Liver (tissue), 8 donors: ENCODE measurements at regions not wholly inside any gene's neighbourhood (a gene's known extent, or its start where the extent isn't known, plus 50 kb on each side); places are given as distances from the start of the nearest gene placed in this dataset.

Experiments
- DNase-seq: peaks from one replicate; pipeline ENCODE4 v3.0.0-alpha.2; 2017; ENCODE audit warnings: low spot score
- H3K27ac ChIP-seq, 2 donors: one replicate each; pipeline ENCODE4 v1.7.0; 2013; ENCODE audit warnings: inconsistent platforms in 2 of 2, low read length in 2 of 2, control low read depth in 1 of 2, low read depth in 1 of 2, mild to moderate bottlenecking in 1 of 2
- H3K27me3 ChIP-seq, 4 donors: one replicate each; pipeline versions ENCODE4 v1.6.1 to v1.7.0; 2013; ENCODE audit warnings: low read length in 3 of 4, inconsistent platforms in 1 of 4, mild to moderate bottlenecking in 1 of 4, moderate library complexity in 1 of 4; ENCODE audit not compliant: control insufficient read depth in 4 of 4, insufficient read depth in 4 of 4
- H3K36me3 ChIP-seq, 4 donors: one replicate each; pipeline versions ENCODE4 v1.6.1 to v1.7.0; 2013; ENCODE audit warnings: low read length in 3 of 4, mild to moderate bottlenecking in 3 of 4, low read depth in 1 of 4, moderate library complexity in 1 of 4; ENCODE audit not compliant: control insufficient read depth in 4 of 4, insufficient read depth in 3 of 4
- H3K4me1 ChIP-seq, 4 donors: one replicate each; pipeline versions ENCODE4 v1.6.1 to v1.7.0; 2013; ENCODE audit warnings: low read length in 3 of 4, mild to moderate bottlenecking in 3 of 4, moderate library complexity in 1 of 4; ENCODE audit not compliant: control insufficient read depth in 4 of 4, insufficient read depth in 4 of 4
- H3K4me3 ChIP-seq, 3 donors: one replicate each; pipeline versions ENCODE4 v1.6.1 to v1.7.0; 2013; ENCODE audit warnings: low read length in 3 of 3, control low read depth in 1 of 3, low read depth in 1 of 3, mild to moderate bottlenecking in 1 of 3
- H3K9ac ChIP-seq, 2 donors: one replicate each; pipeline ENCODE4 v1.7.0; 2013; ENCODE audit warnings: low read length in 2 of 2, mild to moderate bottlenecking in 2 of 2, moderate library complexity in 2 of 2, control low read depth in 1 of 2, low read depth in 1 of 2
- H3K9me3 ChIP-seq, 4 donors: one replicate each; pipeline versions ENCODE4 v1.6.1 to v1.7.0; 2013; ENCODE audit warnings: low read length in 3 of 4; ENCODE audit not compliant: control insufficient read depth in 4 of 4
- ATF3 ChIP-seq: IDR thresholded peaks from 2 replicates; pipeline ENCODE4 v1.6.1; 2016; ENCODE audit warnings: antibody characterized with exemption
- CTCF ChIP-seq: fragments of 150-350 bp; IDR thresholded peaks from 2 replicates; pipeline ENCODE4 v1.5.1; 2017; ENCODE audit warnings: improper control_type of control experiment, low read depth, low read length; ENCODE audit not compliant: missing input control
- EGR1 ChIP-seq, 2 donors: IDR thresholded peaks; 2 replicates each; pipeline ENCODE4 v1.6.1; 2016 to 2018; ENCODE audit warnings: antibody characterized with exemption in 2 of 2, low read depth in 2 of 2
- FOXA1 ChIP-seq: IDR thresholded peaks from 2 replicates; pipeline ENCODE4 v1.6.1; 2016; ENCODE audit warnings: antibody characterized with exemption
- FOXA2 ChIP-seq: IDR thresholded peaks from 2 replicates; pipeline ENCODE4 v1.6.1; 2016; ENCODE audit warnings: antibody characterized with exemption
- GABPA ChIP-seq, 2 donors: IDR thresholded peaks in 1 of 2; conservative IDR thresholded peaks in 1 of 2; 2 replicates each; pipeline ENCODE4 v1.6.1; 2016; ENCODE audit warnings: antibody characterized with exemption in 2 of 2, mild to moderate bottlenecking in 1 of 2, moderate library complexity in 1 of 2
- HNF4A ChIP-seq, 2 donors: conservative IDR thresholded peaks; 2 replicates each; pipeline ENCODE4 v1.6.1; 2016; ENCODE audit warnings: antibody characterized with exemption in 2 of 2, mild to moderate bottlenecking in 2 of 2
- HNF4G ChIP-seq: IDR thresholded peaks from 2 replicates; pipeline ENCODE4 v1.6.1; 2016; ENCODE audit warnings: antibody characterized with exemption
- JUND ChIP-seq, 2 donors: IDR thresholded peaks; 2 replicates each; pipeline ENCODE4 v1.6.1; 2016; ENCODE audit warnings: antibody characterized with exemption in 2 of 2
- MAX ChIP-seq: IDR thresholded peaks from 2 replicates; pipeline ENCODE4 v1.6.1; 2016; ENCODE audit warnings: antibody characterized with exemption
- NR2F2 ChIP-seq: IDR thresholded peaks from 2 replicates; pipeline ENCODE4 v1.6.1; 2016; ENCODE audit warnings: antibody characterized with exemption
- SP1 ChIP-seq: IDR thresholded peaks from 2 replicates; pipeline ENCODE4 v1.6.1; 2018; ENCODE audit warnings: antibody characterized with exemption, mild to moderate bottlenecking
- TAF1 ChIP-seq: conservative IDR thresholded peaks from 2 replicates; pipeline ENCODE4 v1.6.1; 2016; ENCODE audit warnings: antibody characterized with exemption, mild to moderate bottlenecking
- WGBS: extraction: QIAGEN DNeasy Blood & Tissue Kit; methylation state at CpG from one replicate; pipeline ENCODE4 v1.1.7; 2013; 5-methylcytosine and 5-hydroxymethylcytosine counted together
- donor health status: healthy.
- donor health status: healthy.
- donor health status: healthy.
- donor health status: healthy.
- donor health status: healthy.

- no peak overlapping the region for H3K9ac ChIP-seq
- no peaks in the 10 kb centered on the region for H3K9me3 ChIP-seq
- DNase-seq: no peak
- no peaks in the 10 kb centered on the region for H3K36me3 ChIP-seq
- H3K27me3 ChIP-seq: no peaks in the 10 kb centered on the region
- 66% methylated on average over 1 of the region's 1 CpG for WGBS
- no peak overlapping the region for H3K27ac ChIP-seq
- no peak for TF ChIP-seq JUND (IDR thresholded peaks at IDR 0.05)
- no peak for TF ChIP-seq MAX
- no peak for TF ChIP-seq ATF3
- H3K4me3 ChIP-seq: no peak overlapping the region
- H3K4me1 ChIP-seq: no peaks in the 10 kb centered on the region
Observed at GRCh38 chr4:160818571-160818970, 1345.2 kb downstream of the FSTL5 start.

- WGBS: 67% methylated on average over 3 of the region's 3 CpGs
- Histone ChIP-seq H3K4me1 (no peaks in the 10 kb centered on the region), H3K9ac (no peak overlapping the region), H3K27me3 (no peaks in the 10 kb centered on the region), H3K36me3 (no peaks in the 10 kb centered on the region), H3K4me3 (no peak overlapping the region), H3K9me3 (no peaks in the 10 kb centered on the region), H3K27ac (no peak overlapping the region)
- DNase-seq: no peak
- no peak for TF ChIP-seq TAF1
- TF ChIP-seq FOXA2: no peak
- no peak for TF ChIP-seq JUND (IDR thresholded peaks at IDR 0.05)
- no peak for TF ChIP-seq HNF4A (conservative IDR thresholded peaks at IDR 0.05)
- no peak for TF ChIP-seq HNF4G
- TF ChIP-seq MAX: no peak
- TF ChIP-seq ATF3: no peak
- TF ChIP-seq FOXA1: no peak
- TF ChIP-seq SP1: no peak
- no peak for TF ChIP-seq GABPA (IDR thresholded peaks at IDR 0.05 in 1 of 2, conservative IDR thresholded peaks at IDR 0.05 in 1 of 2)
Observed at GRCh38 chr4:160819791-160820190, 1344.0 kb downstream of the FSTL5 start.

GRCh38 chr4:160824481-160824880, 1339.3 kb downstream of the FSTL5 start:
- WGBS: 58% methylated on average over 2 of the region's 2 CpGs
- no peaks in the 10 kb centered on the region for H3K27me3 ChIP-seq
- TF ChIP-seq MAX: no peak
- TF ChIP-seq EGR1 (IDR thresholded peaks at IDR 0.05; ENCODE audit: low read depth in 2 of 2): no peak
- no peak for TF ChIP-seq GABPA (IDR thresholded peaks at IDR 0.05 in 1 of 2, conservative IDR thresholded peaks at IDR 0.05 in 1 of 2)
- no peak for TF ChIP-seq NR2F2
- TF ChIP-seq CTCF: no peak
- no peak for TF ChIP-seq ATF3

More at GRCh38 chr4:160824481-160824880, 1339.3 kb downstream of the FSTL5 start:
- H3K4me3 ChIP-seq: no peak overlapping the region
- H3K36me3 ChIP-seq: no peaks in the 10 kb centered on the region
- no peak overlapping the region for H3K9ac ChIP-seq
- DNase-seq: no peak
- H3K9me3 ChIP-seq: no peaks in the 10 kb centered on the region
- no peaks in the 10 kb centered on the region for H3K4me1 ChIP-seq
- H3K27ac ChIP-seq: no peak overlapping the region
